K562 (cell line): ENCODE measurements at regions not wholly inside any gene's neighbourhood (a gene's known extent, or its start where the extent isn't known, plus 50 kb on each side); places are given as distances from the start of the nearest gene placed in this dataset.

Experiments used
- CBFB ChIP-seq: sonication (generic); formaldehyde crosslinking; IDR thresholded peaks from 2 replicates; pipeline ENCODE4 v1.4.0; 2020; ENCODE audit warnings: mild to moderate bottlenecking, missing genetic modification reagents
- EZH2 ChIP-seq: IDR thresholded peaks from 2 replicates; pipeline ENCODE4 v1.6.1; 2012; ENCODE audit warnings: low read depth, mild to moderate bottlenecking, inconsistent platforms, low read length, borderline replicate concordance
- ZFP36 ChIP-seq: fragments of 150-350 bp; IDR thresholded peaks from 2 replicates; pipeline ENCODE4 v1.6.1; 2018; ENCODE audit warnings: low read length, low read depth; ENCODE audit not compliant: partially characterized antibody

GRCh38 chr3:8239095-8239494 lies 262.5 kb upstream of the LMCD1 start:
- TF ChIP-seq CBFB: no peak
- no peak for TF ChIP-seq EZH2
- TF ChIP-seq ZFP36: no peak
